ENCODE measurements at regions not wholly inside any gene's neighbourhood (a gene's known extent, or its start where the extent isn't known, plus 50 kb on each side); places are given as distances from the start of the nearest gene placed in this dataset.

DNA sequence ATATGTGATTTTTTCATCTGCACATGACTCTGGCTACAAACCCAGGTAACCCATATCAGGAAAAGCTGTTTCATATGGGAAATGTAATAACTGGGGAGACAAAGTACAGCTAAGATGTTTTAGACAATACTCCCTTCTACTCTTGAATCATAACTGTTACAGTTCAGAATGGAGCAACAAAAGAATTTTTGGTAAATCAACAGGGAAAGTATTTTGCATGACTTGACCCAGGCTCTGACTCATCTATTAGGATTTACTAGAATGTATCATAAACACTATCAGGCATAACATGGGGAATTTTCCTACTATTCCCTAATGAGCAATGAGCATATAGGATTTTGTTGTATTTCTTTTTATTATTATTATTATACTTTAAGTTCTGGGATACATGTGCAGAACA is 553.0 kb downstream of the SLC16A7 start:
- no peak for DNase-seq

DNA sequence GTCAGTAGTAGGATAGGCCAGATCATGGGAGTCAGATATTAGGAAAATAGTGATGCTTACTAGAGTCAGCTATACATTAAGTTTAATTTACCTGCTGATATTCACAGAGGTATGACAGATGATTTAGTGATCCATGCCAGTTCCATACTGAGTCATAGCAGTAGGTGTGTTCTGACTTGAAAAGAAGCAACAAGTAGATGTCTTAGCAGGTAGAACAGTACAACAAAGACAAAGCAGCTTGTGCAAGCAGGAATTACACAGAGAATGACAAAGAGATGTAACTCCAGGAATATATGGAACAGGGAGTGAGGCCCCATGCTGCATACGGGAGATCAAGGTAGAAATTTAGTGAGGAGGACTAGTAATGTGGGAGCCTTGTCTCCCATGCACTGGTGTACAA is 556.9 kb downstream of the SLC16A7 start:
- no peak for DNase-seq

DNA sequence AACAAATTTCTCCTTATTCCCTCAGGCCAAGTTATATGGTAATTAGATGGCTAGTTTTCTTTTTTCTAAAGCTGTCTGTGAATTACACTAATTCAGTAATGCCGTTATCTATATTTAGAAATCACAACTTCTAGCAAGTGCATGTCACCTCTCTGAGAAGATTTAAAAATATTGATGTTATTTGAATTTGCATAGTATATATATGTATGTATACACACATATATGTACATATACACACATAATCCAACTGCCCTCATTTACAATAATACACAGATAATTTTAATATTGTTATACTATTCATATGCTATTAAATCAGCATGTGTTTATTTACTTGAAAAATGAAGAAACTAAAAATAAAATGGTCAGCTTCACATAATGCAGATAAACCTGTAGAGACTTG is 563.9 kb downstream of the SLC16A7 start:
- DNase-seq: no peak

DNA sequence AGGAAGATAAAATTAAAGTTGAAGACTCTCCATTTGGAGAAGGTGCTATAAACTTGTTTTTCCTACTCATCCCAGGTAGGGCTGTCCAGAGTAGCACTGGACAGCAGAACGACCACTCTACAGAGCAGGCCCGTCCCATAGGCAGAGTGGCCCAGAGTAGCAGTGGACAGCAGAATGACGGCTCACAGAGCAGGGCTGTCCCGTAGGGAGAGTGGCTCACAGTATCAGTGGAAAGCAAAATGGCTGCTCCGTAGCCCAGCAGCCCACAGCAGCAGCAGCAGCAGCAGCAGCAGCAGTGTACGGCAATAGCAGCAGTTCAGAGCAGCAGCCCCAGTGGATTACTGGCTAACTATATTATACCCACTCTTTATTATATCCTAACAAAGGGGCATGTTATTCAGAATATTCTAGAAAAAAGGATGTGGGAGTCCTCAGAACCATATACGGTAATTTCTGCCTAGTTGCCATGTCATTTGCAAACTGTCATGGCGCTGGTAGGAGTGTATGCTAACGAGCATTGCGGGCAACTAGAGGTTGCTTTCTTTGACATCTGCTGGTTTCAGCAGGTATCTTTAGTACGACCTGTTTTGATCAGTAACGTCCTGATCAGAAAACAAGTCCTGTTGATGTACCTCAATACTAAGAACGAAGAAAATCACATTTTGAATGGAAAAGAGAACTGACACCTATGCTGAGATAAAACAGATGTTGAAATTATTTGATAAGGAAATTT is 567.3 kb downstream of the SLC16A7 start:
- no peak for DNase-seq

DNA sequence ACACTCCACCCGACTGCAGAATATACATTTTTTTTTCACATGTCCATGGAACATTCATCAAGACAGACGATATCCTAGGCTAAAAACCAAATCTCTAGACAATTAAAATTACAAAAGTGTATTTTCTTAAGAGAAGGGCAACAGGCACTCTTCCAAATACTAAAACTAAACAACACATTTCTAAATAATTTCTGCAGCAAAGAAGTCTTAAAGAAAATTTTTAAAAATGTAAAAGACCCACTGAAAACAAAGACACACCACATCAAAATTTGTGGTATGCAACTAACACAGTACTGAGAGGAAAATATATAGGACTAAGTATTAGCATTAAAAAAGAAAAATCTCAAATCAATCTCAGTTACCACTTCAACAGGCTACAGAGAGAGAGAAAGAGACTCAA is 570.0 kb downstream of the SLC16A7 start:
- DNase-seq: no peak

DNA sequence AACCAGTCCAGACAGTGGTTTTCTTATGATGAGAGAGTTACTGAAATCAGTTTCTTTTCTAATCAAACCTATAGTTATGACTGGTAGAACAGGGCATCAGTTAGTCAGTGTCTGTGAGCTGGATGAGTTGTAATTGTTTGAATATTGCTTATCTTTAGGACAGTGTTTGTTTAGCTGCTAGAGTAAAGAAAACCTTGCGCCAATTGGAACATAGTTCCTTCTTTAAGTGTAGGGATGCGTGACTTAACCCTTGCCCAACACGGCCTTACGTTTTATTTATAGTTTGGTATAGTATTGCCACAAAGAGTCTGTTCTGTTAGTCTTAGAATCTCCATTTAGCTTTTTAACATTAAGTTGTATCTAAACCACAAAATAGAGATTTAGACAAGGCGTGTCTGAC is 572.6 kb downstream of the SLC16A7 start:
- DNase-seq: no peak

DNA sequence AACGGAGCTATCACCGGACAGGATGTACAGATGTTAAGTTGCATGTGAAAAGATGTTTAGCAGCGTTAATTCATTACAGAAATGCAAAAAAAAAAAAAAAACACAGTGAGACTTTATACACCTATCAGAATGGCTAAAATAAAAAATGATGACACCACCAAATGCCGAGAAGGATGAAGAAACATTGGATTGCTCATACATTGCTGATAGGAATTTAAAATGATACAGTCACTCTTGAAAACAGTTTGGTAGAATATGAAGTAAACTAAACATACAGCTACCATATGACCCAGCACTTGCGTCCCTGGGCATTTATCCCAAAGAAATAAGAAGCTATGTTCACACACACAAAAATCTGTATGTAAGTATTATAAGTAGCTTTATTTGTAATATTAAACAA is 574.1 kb downstream of the SLC16A7 start:
- DNase-seq: no peak

DNA sequence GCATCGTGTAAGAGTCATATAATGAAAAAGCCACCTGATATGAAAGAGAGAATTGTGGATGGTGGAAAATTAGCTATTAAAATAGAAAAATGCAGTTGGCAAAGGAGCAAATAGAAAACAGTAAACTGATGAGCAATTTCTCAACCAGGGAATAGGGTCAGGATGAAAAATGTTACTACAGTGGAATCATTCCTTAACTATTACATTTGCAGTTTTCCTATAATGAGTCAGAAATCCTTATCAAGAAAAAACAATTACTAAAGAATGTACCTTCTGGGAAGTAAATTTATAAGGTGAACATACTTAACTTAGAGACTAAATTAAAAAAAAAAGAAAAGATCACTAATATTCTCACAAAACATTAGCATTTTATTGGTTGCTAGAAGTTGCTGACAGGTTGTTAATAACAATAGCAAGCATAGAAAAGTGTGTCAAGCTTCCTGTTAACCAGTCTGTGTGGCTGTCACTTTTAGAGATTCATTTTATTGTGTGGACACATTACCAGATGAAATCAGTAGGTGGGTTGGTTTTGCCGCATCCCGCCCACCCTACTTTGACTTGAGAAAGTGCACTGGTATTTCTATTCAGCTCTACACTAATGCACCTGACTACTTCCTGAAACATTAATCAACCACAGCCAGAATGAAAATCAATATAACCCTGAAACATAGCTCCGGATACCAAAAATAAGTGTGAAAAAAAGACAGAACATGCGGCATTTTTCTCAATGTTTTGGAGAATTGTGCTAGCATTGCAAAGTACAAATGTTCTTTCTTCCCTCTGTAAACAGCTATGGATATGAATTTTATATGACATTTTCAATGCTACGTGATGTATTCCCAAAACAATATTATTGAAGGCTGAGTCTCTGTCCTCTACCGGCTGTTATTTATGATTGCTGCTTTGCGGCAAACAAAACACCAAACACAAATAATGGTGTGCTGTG is 576.7 kb downstream of the SLC16A7 start:
- DNase-seq: no peak

DNA sequence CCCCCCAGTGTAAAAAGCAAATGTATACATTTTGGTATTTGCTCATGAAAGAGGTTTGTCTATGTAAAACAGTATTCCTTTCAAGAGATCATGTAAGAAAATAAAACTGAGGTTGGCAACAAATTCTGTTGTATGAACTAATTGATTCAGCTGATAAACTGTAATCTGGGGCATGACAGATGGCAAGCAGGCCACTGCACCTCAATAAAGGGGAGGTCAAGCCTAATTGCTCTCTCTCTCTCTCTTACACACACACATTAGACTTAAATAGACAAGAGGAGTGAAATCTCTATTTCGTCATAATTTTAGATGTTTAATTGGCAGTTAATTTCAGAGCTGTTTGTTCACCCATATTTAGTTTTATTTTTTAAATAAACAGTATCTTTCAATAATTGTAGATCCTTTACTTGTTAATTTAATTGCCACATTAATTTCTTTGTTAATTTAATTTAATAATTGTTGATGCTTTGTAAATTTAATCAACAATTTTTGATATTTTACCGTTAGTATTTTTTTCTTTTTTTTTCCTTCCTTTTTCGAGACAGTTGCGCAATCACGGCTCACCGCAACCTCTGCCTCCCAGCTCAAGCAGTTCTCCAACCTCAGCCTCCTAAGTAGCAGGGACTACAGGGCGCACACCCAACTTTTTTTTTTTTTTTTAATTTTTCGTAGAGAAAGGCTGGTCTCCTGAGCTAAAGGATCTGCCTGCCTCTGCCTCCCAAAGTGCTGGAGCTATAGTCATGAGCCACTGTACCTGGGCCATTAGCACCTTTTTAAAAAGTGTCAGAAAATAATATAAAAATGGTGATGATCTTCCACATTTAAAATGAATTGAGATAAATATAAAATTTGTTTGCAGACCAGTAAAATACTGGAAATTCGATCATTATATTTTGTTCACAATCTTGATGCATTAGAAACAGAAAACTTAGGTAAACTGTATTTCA is 577.7 kb downstream of the SLC16A7 start:
- no peak for DNase-seq

DNA sequence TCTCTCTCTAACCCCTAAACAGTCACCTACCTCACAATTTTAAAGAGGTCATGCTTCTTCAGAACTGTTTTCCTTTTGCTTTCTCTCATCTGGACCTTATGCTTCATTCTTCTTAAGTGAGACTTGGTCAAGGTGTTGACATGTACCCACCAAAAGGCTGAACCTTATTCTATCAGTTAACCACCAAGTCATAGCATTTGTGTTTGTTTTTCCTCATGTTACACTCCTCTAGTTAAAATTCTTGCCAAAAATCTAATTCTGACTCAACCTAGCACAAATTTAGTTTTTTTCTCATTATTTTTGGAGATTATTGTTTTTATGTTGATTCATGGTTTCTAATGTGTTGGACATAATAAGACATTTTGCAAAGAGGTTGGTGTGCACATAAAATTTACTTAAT is 578.6 kb downstream of the SLC16A7 start:
- no peak for DNase-seq

DNA sequence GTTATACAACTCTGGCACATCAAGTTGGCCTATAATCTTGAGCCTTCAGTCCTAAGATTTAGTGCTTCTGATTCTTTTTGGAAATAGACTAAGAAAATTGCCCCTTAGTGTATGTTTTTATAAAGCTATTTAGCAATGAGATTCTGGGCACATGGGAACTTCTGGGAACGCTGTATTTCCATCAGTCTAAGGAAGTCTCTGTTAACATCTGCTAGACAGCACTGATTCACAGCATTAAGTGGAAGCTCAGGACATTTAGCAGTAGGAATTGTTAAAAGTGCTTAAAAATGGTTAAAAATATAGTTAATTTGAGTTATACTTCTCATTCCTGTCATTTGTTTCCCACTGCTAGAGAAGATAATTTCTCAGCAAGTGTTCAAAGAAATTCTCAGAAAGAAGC is 579.1 kb downstream of the SLC16A7 start:
- DNase-seq: no peak

DNA sequence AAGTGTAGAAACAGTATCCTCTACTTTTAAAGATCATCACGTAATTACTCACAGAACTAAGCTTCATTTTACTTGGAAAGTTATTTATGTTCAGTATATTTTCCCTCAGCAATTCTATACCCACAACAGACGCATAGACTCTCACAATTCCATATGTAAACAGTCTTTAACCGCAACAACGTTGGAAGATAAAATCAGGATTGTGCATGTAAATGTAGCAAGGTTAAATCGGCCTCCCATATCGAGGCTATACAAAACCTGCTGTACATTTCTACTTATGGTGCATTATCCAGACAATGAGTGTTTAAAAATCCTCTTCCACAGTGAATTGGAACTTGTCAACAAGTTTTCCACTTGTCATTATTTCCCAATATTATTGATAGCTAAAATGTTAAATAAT is 581.1 kb downstream of the SLC16A7 start:
- no peak for DNase-seq

DNA sequence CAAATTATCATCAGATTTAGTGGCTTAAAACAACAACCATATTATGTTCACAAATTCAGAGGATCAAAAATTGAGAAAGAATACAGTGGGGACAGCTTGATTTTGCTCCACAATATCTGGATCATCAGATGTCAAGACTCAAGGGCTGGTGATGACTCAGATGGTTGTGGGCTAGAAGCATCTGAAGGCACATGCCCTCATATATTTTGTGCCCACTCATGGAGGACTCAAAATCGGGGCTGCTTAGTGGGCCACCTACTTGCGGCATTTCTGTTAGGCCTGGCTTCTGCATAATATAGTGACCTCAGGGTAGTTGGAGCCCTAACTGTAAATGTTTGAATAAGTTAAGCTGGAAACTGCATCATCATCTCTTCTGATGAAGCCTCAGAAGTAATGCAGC is 584.5 kb downstream of the SLC16A7 start:
- DNase-seq: no peak

DNA sequence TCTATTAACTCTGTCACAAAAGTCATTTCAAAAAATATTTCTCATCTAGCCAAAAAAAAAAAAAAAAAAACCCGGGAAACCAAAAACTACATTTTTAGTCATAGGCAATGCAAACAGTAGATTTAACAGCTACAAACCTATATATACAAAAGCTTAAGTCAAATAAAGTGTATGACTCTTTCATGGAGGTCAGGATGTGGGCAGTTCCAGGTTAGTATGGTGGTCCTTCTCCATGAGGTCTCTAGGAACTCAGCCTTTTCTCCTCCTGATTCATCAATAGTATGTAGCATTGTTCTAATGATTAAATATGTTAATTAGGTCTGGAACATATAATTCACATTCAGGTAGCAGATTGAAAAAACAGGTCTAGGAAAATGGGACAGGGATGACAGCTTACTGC is 586.5 kb downstream of the SLC16A7 start:
- no peak for DNase-seq

DNA sequence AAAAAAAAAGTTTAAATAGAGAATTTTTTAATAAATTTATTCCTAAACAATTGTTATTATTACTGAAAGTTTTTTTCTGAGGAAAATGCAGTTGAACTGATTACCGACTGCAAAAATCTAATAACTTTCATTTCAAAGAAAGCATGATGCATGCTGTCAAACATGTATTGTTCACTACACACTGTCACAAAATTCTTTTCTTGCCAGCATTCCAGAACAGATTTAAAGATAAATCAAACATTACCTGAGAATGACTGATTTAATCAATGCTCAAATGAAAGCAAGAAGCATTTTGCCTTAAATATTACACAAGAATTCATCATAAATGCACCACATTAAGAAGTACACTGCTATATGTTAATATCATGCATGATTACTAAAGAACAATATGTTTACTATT is 588.3 kb downstream of the SLC16A7 start:
- no peak for DNase-seq

DNA sequence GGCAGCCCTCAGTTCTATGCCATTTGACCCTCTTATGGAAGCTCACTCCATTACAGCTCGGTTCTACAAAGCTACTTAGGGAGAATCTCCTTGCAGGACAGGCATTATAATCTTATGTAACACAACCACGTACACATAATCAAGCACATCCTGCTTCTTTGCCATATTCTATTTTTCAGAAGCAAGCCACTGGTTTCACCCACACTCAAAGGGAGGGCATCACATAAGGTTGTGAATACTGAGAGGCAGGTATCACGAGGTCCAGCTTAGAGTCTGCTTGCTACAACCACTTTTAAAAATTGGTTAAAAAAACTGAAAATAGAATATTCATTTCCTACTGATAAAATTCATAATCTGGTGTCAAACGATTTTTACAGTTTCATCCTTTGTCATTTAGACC is 589.2 kb downstream of the SLC16A7 start:
- no peak for DNase-seq

DNA sequence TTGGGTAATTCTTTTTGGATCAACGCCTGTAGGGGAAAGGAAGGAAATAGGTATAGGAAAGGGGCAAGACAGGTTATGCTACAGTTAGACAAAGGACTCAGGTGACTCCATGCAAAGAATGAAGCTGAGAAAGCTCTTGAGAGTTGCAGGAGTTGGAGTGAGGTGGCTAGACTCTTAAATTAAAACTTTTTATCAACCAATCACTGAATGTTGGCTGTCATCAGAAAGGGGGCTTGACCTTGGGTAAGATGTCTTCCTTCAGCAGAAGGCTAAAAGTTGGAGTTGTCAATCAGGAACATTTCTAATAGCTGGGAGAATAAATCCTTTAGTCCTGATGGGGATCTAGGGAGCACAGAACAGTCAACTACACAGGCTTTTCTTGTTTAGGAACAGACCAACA is 595.4 kb downstream of the SLC16A7 start:
- DNase-seq: no peak

DNA sequence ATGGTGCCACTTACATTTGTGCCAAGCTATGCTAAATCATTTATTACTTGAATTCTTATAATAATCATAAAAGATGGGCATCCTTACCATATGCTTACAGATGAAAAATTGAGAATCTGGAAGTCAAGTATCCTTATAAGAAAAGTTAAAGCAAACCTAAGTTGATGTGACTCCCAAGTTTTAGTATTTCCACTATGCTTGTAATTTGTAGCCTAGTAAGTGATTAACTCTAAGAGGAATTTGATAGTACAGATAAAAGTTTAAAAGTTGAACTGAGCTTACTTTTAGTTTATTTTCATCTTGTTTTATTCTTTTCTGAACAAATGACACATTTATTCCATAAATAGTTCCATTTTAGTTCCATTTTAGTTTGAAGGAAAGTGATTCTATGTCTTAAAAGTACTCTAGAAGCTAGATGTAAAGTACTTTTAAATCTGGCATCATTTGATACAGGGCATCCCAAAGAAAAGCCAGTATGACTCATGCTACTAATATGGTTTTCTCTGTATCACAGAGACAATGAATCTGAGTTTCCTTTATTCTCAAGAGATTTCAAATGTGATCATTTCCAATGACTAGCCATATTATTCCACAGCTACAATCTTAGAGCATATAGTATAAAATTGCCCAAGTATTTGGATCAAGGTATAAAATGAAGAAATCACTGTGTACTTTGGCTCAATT is 596.0 kb downstream of the SLC16A7 start:
- no peak for DNase-seq

DNA sequence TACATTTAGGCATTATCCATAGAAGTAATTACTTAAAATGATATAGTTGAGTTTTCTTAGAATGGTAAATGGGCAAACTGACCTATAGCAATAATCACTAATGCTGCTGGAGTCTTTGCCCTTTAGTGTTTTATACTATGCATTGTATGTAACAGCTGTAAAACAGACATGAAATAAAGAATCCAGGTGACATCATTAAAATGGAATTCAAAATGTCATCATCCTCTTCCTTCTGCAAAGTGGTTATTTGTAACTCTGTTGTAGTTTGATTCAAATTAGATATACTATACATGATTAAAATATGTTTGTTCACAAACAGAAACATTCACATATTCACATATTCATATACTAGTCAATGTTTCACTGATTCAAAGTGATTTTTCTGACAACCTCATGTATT is 598.8 kb downstream of the SLC16A7 start:
- DNase-seq: no peak

DNA sequence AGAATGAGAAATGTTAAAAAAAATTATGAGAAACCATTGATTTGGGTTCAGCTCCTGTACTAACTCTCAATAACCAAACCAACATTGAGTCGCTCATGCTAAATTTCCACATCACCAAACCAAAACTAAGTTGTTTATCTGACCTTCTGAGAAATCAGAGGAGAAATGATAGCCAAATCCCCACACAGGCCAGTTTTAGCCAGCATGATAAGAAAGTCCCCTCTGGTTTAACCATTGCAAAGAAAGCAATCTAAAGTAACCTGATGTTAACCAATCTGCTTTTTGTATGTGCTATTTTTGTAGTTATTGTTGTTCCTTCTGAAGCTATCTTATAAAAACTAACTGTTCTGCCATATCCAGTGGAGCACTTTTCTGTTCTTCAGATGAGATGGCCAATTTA is 599.7 kb downstream of the SLC16A7 start:
- DNase-seq: no peak

DNA sequence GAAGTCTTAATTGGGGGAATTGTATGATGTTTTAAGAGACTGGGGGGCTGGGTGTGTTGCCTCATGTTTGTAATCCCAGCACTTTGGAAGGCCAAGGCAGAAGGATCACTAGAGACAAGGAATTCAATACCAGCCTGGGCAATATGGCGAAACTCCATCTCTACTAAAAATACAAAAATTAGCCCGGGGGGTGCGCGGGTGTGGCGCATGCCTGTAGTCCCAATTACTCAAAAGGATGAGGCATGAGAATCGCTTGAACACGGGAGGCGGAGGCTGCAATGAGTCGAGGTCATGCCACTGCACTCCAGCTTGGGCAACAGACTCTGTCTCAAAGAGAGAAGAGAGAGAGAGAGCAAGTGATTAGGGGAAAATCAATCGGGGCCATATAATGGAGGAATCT is 600.5 kb downstream of the SLC16A7 start:
- no peak for DNase-seq

DNA sequence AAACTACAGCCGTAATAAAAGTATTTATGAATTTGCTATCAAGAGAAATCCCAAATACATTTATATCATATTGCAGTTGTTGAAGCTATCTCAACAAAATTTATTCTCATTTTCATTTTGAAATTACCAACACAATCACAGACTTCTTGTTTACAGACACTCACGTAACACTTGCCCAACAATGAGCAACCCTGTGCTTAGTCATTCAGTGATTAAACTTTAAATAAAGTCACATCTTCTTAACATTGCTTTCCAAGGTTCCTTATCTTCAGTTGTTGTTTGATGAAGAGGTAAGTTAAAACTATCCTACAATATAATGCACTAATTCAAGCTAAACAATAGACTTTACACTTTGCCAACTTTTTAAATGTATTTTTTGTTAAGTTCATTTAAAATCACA is 601.8 kb downstream of the SLC16A7 start:
- no peak for DNase-seq

DNA sequence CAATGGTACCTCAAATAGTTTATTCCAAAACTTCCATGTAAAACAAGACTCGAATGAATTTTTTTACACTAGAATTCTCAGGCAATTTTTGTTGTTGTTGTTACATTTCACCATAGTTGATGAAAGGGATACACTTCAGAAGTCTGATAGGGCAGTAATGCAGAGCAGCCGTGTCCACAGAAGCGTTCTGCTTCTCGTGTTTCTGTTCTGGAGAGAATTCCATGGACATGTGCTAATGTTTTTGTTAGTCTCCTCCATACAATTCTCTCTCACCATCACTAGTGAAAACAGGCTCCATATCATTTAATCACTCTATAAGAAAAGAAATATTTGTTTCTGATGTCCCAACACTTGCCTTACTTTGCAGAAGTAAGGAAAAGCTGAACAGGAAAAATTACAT is 606.1 kb downstream of the SLC16A7 start:
- no peak for DNase-seq

Measured in NCI-H187 treated with DMSO at 0.1 percent for 48 hours (cell line).